Cardiac fibroblast (primary cell): ENCODE measurements at regions not wholly inside any gene's neighbourhood (a gene's known extent, or its start where the extent isn't known, plus 50 kb on each side); places are given as distances from the start of the nearest gene placed in this dataset.

ENCODE experiments used
- DNase-seq, 2 donors: peaks; one replicate each; pipeline versions ENCODE4 v3.0.0 to v3.0.0-alpha.2; 2010; ENCODE audit warnings: low read depth in 2 of 2
- H3K4me3 ChIP-seq, 2 donors: replicated peaks in 1 of 2; 1 replicate in 1 of 2; 2 replicates in 1 of 2; pipeline ENCODE4 v1.5.1; 2011; ENCODE audit warnings: low read depth in 2 of 2, low read length in 2 of 2, mild to moderate bottlenecking in 2 of 2, moderate library complexity in 1 of 2
- TF ChIP-seq, protein P1 (sequence below): IDR thresholded peaks from one replicate; pipeline ENCODE4 v1.5.1; 2011; ENCODE audit warnings: low read depth, mild to moderate bottlenecking, low read length, inconsistent platforms

- TF ChIP-seq, protein P1, sequence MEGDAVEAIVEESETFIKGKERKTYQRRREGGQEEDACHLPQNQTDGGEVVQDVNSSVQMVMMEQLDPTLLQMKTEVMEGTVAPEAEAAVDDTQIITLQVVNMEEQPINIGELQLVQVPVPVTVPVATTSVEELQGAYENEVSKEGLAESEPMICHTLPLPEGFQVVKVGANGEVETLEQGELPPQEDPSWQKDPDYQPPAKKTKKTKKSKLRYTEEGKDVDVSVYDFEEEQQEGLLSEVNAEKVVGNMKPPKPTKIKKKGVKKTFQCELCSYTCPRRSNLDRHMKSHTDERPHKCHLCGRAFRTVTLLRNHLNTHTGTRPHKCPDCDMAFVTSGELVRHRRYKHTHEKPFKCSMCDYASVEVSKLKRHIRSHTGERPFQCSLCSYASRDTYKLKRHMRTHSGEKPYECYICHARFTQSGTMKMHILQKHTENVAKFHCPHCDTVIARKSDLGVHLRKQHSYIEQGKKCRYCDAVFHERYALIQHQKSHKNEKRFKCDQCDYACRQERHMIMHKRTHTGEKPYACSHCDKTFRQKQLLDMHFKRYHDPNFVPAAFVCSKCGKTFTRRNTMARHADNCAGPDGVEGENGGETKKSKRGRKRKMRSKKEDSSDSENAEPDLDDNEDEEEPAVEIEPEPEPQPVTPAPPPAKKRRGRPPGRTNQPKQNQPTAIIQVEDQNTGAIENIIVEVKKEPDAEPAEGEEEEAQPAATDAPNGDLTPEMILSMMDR, result no peak
- DNase-seq, result no peak
- no peak overlapping the region for H3K4me3 ChIP-seq
These were observed 199.0 kb downstream of the SOD2 start for GRCh38 chr6:159493898-159494585.

- DNase-seq, result no peak
- H3K4me3 ChIP-seq, result no peak overlapping the region
- TF ChIP-seq, protein P1, result no peak
These were observed 199.7 kb downstream of the SOD2 start for GRCh38 chr6:159493231-159493897.

DNA sequence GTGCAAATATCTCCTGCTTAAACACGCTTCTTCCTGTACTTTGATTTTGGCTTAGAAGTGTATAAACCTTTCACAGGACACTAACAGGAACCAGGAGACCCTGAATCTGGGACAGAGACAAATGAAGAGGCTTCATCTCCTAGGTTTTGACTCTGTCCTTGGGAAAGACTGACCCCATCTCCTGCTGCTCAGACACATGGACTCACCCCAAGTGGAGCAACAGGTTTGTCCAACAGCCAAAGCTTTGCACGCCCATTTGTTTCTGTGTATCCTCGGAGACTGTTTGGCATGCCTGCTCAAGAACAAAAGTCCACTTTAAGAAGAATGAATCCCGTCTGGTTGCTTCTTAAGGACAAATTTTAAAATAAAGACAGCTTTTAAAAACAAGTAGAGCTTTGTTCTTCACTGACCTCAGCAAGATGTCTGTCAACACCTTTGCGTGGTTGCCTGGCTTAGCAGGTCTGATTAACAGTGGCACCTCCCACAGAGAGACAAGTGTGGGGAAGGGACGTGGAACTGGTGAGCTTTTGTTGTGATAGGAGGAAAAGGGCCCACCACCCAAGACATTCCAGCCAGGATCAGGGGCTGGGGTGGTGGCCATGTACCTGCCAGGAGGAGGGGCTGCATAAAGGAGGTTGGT lies 202.6 kb downstream of the SOD2 start:
- DNase-seq, result no peak
- no peak overlapping the region for H3K4me3 ChIP-seq
- TF ChIP-seq, protein P1, result no peak

GRCh38 chr6:159487636-159488035 lies 205.4 kb downstream of the SOD2 start:
- no peak overlapping the region for H3K4me3 ChIP-seq
- TF ChIP-seq, protein P1, result no peak
- peak; percentile 9 to 14 for DNase-seq

GRCh38 chr6:159483259-159483658 lies 209.8 kb downstream of the SOD2 start:
- no peak overlapping the region for H3K4me3 ChIP-seq
- no peak for DNase-seq
- TF ChIP-seq, protein P1, result no peak

DNA sequence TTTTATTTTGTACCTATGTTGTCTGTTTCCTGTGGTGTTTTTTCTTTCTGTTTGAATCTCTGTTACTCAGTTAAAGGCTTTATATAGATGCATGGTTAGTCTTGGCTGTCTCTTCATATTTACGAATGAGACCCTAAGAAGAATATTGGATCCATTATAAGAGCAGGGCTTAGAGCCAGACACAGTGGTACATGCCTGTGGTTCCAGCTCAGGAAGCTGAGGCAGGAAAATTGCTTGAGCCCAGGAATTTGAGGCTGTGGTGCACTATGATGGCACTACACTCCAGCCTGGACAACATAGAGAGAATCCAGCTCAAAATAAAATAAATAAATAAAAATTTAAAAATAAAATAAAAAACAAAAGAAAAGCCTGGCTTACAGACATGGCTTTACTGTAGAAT lies 211.1 kb downstream of the SOD2 start:
- TF ChIP-seq, protein P1, result no peak
- DNase-seq, result no peak
- no peak overlapping the region for H3K4me3 ChIP-seq
